GM21529 (cell line): ENCODE measurements at regions not wholly inside any gene's neighbourhood (a gene's known extent, or its start where the extent isn't known, plus 50 kb on each side); places are given as distances from the start of the nearest gene placed in this dataset.
A peak's percentile ranks its signal among the peaks of the same experiment; 100 is the strongest.

Experiments used
- ATAC-seq: cut with Tn5 transposase; IDR thresholded peaks from one replicate; pipeline ENCODE4 v1.9.1; 2021; ENCODE audit not compliant: unreplicated experiment

GRCh38 chr3:174398761-174399160 is 460.4 kb upstream of the NAALADL2 start:
- no peak for ATAC-seq

- no peak for ATAC-seq
These were observed 455.3 kb upstream of the NAALADL2 start for GRCh38 chr3:174403831-174404230.

- no peak for ATAC-seq
These were observed 450.8 kb upstream of the NAALADL2 start for GRCh38 chr3:174408310-174408709.

GRCh38 chr3:174409086-174409743 is 449.9 kb upstream of the NAALADL2 start:
- ATAC-seq: no peak

GRCh38 chr3:174413062-174413912 is 445.8 kb upstream of the NAALADL2 start:
- ATAC-seq: no peak

- no peak for ATAC-seq
These were observed 444.2 kb upstream of the NAALADL2 start for GRCh38 chr3:174414902-174415301.

- no peak for ATAC-seq
These were observed 441.6 kb upstream of the NAALADL2 start for GRCh38 chr3:174417573-174417972.

- no peak for ATAC-seq
These were observed 439.9 kb upstream of the NAALADL2 start for GRCh38 chr3:174419216-174419615.

- no peak for ATAC-seq
These were observed 435.2 kb upstream of the NAALADL2 start for GRCh38 chr3:174423936-174424335.

GRCh38 chr3:174424656-174425055 is 434.5 kb upstream of the NAALADL2 start:
- no peak for ATAC-seq

- ATAC-seq: no peak
These were observed 433.7 kb upstream of the NAALADL2 start for GRCh38 chr3:174425422-174425821.

- ATAC-seq: no peak
These were observed 428.1 kb upstream of the NAALADL2 start for GRCh38 chr3:174430986-174431385.

- no peak for ATAC-seq
These were observed 427.4 kb upstream of the NAALADL2 start for GRCh38 chr3:174431717-174432116.

GRCh38 chr3:174436367-174436766 is 422.8 kb upstream of the NAALADL2 start:
- no peak for ATAC-seq

- ATAC-seq: no peak
These were observed 420.5 kb upstream of the NAALADL2 start for GRCh38 chr3:174438501-174439145.

GRCh38 chr3:174439331-174440252 is 419.5 kb upstream of the NAALADL2 start:
- no peak for ATAC-seq

GRCh38 chr3:174440253-174440701 is 418.9 kb upstream of the NAALADL2 start:
- no peak for ATAC-seq

- ATAC-seq: peak; percentile 74
These were observed 418.2 kb upstream of the NAALADL2 start for GRCh38 chr3:174440741-174441587.

GRCh38 chr3:174441588-174442301 is 417.4 kb upstream of the NAALADL2 start:
- no peak for ATAC-seq
